NCI-H1417 treated with DMSO at 0.1 percent for 48 hours (cell line): ENCODE measurements at regions not wholly inside any gene's neighbourhood (a gene's known extent, or its start where the extent isn't known, plus 50 kb on each side); places are given as distances from the start of the nearest gene placed in this dataset.
"Not testable (repeated sequence)": the region's sequence is repeated elsewhere in the genome, so short reads cannot be mapped to it uniquely, and the experiment has no call there.

Experiments used
- DNase-seq: peaks from one replicate; lab custom pipeline; 2025; lab: John Stamatoyannopoulos, UW

DNA sequence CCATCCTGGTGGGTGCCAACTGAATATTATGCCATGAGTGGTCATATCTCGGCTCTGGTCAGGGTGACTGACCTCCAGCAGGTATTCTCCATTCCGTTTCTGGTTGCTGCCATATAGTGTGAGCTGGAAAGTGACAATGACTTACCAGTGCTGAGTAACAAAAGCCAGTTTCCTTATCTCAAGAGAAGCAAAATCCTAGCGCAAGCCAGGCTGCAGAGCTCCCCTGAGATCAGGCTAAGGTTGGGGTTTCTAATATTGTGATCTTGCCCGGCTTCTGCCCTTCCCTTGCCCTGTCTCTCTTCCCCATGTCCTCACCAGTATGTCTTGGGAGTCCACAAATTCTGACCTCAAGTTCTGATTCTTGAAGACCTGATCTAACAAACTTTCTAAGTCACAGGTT lies 271.3 kb upstream of the SPTLC3 start:
- DNase-seq: no peak

GRCh38 chr20:12737900-12738299 lies 270.9 kb upstream of the SPTLC3 start:
- DNase-seq: no peak

GRCh38 chr20:12740647-12741046 lies 268.1 kb upstream of the SPTLC3 start:
- DNase-seq: no peak

- DNase-seq: no peak
Measured at GRCh38 chr20:12744037-12744436, 264.7 kb upstream of the SPTLC3 start.

DNA sequence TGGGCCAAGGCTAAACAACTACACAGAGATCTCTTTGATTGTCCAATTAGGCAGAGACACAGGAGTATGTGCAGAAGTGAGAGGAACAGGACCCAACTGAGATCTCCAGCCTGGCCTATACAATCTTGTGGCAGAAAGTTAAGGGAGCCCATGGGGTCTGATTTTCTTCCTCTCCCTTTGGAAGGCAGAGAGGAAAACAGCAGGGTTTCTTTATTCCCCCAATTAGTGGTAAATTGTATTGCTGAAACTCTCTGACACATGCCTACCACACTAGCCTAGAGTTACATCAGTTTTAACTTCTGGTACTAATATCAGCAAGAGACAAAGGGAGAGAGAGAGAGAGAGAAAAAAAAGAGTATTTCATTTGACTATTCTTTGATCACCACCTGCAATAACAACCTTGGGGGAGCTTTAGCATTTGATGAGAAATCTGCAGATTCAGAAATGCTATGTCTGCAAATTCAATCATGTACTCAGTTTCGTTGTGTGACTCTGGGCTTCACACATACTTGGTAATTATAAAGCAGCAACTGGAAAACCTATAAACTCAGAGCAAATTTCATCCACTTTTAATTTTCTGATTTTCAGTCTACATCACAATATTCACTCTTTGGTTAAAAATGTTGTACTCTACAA lies 260.3 kb upstream of the SPTLC3 start:
- DNase-seq: no peak

DNA sequence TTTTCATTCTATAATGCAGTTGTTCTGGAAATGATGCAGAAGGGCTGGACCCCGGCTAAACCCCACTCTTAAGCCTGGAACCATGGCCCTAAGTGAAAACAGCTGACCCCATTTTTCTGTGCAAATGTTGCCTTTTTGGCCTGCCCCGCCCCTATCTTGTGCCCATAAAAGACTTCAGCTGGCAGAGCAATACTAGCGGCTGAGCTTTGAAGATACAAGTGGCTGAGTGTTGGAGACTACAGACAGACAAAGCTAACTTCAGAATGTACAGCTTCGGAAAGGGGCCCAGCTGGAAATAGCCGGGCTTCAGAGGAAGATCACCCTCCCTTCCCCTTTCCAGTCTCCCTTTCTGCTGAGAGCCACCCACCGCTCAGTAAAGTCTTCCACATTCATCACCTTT lies 258.6 kb upstream of the SPTLC3 start:
- DNase-seq: no peak

DNA sequence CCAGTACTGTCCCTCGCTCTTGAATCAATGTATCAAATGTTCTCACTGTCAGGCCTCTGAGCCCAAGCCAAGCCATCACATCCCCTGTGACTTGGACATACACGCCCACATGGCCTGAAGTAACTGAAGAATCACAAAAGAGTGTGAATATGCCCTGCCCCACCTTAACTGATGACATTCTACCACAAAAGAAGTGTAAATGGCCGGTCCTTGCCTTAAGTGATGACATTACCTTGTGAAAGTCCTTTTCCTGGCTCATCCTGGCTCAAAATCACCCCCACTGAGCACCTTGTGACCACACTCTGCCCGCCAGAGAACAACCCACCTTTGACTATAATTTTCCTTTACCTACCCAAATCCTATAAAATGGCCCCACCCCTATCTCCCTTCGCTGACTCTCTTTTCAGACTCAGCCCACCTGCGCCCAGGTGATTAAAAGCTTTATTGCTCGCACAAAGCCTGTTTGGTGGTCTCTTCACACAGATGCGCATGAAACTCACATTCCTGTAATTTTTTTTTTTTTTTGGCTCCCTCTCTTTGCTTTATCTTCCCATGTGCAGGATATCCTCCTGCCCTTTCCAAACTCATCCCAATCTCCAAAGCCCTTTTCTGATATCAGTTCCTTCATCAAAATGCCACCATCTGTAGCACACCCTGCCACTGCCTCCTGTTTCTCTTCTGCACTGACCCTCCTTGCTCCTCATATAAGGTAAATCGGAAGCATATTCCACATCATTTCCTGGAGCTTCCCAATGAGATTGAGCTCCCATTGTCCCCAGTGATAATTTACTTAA lies 255.7 kb upstream of the SPTLC3 start:
- not testable (repeated sequence) for DNase-seq

DNA sequence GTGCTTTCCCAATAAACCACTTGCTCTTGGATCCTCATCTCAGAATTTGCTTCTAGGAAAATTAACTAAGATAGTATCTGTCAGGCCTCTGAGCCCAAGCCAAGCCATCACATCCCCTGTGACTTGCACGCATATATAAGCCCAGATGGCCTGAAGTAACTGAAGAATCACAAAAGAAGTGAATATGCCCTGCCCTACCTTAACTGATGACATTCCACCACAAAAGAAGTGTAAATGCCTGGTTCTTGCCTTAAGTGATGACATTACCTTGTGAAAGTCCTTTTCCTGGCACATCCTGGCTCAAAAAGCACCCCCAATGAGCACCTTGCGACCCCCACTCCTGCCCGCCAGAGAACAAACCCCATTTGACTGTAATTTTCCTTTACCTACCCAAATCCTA lies 255.0 kb upstream of the SPTLC3 start:
- DNase-seq: not testable (repeated sequence)

DNA sequence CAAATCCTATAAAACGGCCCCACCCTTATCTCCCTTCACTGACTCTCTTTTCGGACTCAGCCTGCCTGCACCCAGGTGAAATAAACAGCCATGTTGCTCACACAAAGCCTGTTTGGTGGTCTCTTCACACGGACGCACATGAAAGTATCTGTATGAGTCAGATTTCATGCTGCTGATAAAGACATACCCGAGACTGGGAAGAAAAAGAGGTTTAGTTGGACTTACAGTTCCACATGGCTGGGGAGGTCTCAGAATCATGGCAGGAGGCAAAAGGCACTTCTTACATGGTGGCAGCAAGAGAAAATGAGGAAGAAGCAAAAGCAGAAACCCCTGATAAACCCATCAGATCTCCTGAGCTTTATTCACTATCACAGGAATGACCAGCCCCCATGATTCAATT lies 249.3 kb upstream of the SPTLC3 start:
- not testable (repeated sequence) for DNase-seq

- no peak for DNase-seq
Measured at GRCh38 chr20:12762725-12763124, 246.0 kb upstream of the SPTLC3 start.

GRCh38 chr20:12763406-12763805 lies 245.4 kb upstream of the SPTLC3 start:
- DNase-seq: no peak

GRCh38 chr20:12764053-12764452 lies 244.7 kb upstream of the SPTLC3 start:
- no peak for DNase-seq

GRCh38 chr20:12764851-12765250 lies 243.9 kb upstream of the SPTLC3 start:
- DNase-seq: no peak

GRCh38 chr20:12773936-12774335 lies 234.8 kb upstream of the SPTLC3 start:
- no peak for DNase-seq

DNA sequence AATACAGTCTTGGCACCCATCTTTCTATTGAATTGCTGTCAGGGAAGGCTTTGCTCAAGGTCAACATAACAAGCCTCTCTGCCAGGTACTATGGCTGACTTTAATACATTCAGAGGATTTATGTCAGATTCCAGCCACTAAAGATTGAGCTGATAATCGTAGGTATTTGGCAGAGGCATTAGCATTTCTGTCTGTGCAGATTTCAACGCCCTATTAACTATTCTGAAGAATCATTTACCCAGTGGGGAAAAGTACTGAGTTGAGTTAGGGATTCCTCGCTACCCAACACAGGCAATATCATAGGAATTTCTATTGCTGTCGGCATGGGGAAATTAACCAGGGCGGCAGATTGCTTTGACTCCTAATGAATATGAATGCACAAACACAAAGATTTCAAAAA lies 233.7 kb upstream of the SPTLC3 start:
- no peak for DNase-seq

- no peak for DNase-seq
Measured at GRCh38 chr20:12777016-12777415, 231.8 kb upstream of the SPTLC3 start.

GRCh38 chr20:12786276-12786675 lies 222.5 kb upstream of the SPTLC3 start:
- DNase-seq: no peak

DNA sequence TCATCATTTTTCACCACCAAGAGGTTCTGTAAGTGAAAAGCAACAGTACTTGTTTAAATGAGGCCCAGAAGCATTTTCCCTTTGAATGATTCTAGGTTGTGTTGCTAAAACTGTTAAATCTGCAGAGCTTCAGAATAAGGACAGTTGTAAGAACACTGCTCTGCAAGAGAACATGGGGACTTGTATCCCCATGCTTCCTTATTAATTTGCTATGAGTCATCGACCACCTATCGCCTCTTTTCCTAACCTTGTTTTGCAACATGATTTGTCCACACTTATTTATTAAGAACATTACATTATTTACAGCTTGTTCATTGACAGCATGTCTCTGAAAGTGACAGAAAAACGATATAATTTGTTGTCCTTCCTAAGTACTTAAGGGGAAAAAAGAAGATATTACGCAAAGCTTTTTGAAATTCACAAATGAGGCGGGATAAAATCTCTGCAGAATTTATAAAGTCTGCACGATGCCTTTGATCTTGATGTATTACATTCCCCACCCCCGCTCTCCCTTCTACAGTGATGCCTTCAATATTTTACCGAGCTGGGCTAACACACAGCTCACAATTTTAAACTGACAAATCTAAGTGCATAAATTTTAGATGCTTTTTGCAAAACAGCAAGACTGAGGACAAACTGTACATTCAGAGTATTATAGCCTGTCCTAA lies 220.0 kb upstream of the SPTLC3 start:
- no peak for DNase-seq

DNA sequence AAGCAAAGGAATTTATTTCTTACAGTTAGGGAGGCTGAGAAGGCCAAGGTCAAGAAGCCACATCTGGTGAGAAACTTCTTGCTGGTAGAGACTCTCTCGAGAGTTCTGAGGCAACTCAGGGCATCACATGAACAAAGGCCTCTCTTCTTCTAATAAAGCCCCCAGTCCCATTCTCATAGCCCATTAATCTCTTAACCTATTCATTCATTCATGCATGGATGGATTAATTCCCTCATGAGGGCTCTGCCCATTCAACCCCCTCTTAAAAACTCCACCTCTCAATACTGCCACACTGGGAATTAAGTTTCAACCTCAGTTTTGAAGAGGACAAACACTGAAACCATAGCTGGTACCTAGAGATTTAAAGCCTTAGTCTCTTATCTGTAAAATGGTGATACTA lies 217.9 kb upstream of the SPTLC3 start:
- DNase-seq: no peak

GRCh38 chr20:12798286-12798685 lies 210.5 kb upstream of the SPTLC3 start:
- DNase-seq: no peak

- no peak for DNase-seq
Measured at GRCh38 chr20:12808006-12808567, 200.7 kb upstream of the SPTLC3 start.

GRCh38 chr20:12815231-12815768 lies 193.5 kb upstream of the SPTLC3 start:
- DNase-seq: no peak
